ENCODE measurements at regions not wholly inside any gene's neighbourhood (a gene's known extent, or its start where the extent isn't known, plus 50 kb on each side); places are given as distances from the start of the nearest gene placed in this dataset.

DNA sequence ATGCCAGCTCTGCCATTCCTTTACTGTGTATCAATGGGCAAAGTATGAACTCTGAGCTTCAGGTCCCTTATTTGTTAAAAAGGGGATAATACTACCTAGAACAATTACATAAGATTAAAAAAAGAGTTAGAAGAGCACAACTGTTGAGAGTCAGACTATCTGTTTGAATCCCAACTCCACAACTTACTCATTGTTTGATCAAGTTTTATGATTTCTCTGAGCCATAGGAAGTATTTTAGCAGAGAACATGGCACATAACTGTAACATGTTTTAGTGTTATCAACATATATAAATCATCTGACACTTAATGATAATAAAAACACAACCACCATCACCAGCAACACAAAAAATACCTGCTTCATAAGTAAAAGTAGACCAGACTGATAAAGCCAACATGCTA lies 421.3 kb downstream of the ZFHX3 start:
- no peaks in the 10 kb centered on the region for H3K36me3 ChIP-seq (ENCODE audit: low read length)
- TF ChIP-seq EZH2phosphoT487 (conservative IDR thresholded peaks at IDR 0.05; ENCODE audit: low read length): no peak
- TF ChIP-seq, protein P1, sequence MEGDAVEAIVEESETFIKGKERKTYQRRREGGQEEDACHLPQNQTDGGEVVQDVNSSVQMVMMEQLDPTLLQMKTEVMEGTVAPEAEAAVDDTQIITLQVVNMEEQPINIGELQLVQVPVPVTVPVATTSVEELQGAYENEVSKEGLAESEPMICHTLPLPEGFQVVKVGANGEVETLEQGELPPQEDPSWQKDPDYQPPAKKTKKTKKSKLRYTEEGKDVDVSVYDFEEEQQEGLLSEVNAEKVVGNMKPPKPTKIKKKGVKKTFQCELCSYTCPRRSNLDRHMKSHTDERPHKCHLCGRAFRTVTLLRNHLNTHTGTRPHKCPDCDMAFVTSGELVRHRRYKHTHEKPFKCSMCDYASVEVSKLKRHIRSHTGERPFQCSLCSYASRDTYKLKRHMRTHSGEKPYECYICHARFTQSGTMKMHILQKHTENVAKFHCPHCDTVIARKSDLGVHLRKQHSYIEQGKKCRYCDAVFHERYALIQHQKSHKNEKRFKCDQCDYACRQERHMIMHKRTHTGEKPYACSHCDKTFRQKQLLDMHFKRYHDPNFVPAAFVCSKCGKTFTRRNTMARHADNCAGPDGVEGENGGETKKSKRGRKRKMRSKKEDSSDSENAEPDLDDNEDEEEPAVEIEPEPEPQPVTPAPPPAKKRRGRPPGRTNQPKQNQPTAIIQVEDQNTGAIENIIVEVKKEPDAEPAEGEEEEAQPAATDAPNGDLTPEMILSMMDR (IDR thresholded peaks at IDR 0.05; ENCODE audit: insufficient read depth, low read length, poor library complexity, severe bottlenecking): no peak
- H3K9ac ChIP-seq (ENCODE audit: low read length): no peak overlapping the region

DNA sequence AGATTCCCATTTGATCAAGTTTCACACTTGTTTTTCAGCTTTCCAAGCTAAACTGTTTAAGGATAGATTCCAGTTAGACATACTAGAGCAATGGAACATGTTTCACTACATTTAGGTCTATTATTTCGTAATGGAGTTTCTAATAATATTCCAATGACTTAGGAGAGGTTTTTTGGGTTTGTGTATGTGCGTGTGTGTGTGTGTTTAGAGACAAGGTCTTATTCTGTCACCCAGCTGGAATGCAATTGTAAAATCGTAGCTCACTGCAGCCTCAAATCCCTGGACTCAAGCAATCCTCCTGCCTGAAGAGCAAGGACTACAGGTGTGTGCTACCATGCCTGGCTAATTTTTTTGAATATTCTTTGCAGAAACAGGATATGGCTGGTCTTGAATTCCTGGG lies 426.3 kb downstream of the ZFHX3 start:
- TF ChIP-seq, protein P1 (IDR thresholded peaks at IDR 0.05; ENCODE audit: insufficient read depth, low read length, poor library complexity, severe bottlenecking): no peak
- TF ChIP-seq EZH2phosphoT487 (conservative IDR thresholded peaks at IDR 0.05; ENCODE audit: low read length): no peak
- H3K9me2 ChIP-seq (replicated peaks; ENCODE audit: insufficient read depth, low read length): no peaks in the 10 kb centered on the region
- no peaks in the 10 kb centered on the region for H3K27me3 ChIP-seq (ENCODE audit: low read length)
- no peak overlapping the region for H3K4me3 ChIP-seq (ENCODE audit: insufficient read depth, low read length, poor library complexity, severe bottlenecking)
- no peak overlapping the region for H3K4me2 ChIP-seq (ENCODE audit: low read depth, low read length, poor library complexity, severe bottlenecking)
- no peaks in the 10 kb centered on the region for H3F3A ChIP-seq (ENCODE audit: insufficient read depth)
- no peaks in the 10 kb centered on the region for H3K36me3 ChIP-seq (ENCODE audit: low read length)
- no peaks in the 10 kb centered on the region for H3K9me3 ChIP-seq (ENCODE audit: insufficient read depth, low read length)
- no peak overlapping the region for H3K9ac ChIP-seq (ENCODE audit: low read length)
- no peaks in the 10 kb centered on the region for H3K79me2 ChIP-seq (ENCODE audit: insufficient read depth, low read length)
- 0 out of 2 replicates have a peak, but pooled peaks cover 12% of the 10 kb centered on the region for H4K20me1 ChIP-seq (ENCODE audit: low read depth, low read length)
- H2AFZ ChIP-seq (ENCODE audit: low read depth, low read length, severe bottlenecking): no peak overlapping the region
- no peak overlapping the region for H3K27ac ChIP-seq (ENCODE audit: low read depth, low read length)

More for the DNA sequence above, 421.3 kb downstream of the ZFHX3 start:
- no peak overlapping the region for H3K27ac ChIP-seq (ENCODE audit: low read depth, low read length)
- no peaks in the 10 kb centered on the region for H3K9me3 ChIP-seq (ENCODE audit: insufficient read depth, low read length)
- no peak overlapping the region for H3K4me3 ChIP-seq (ENCODE audit: insufficient read depth, low read length, poor library complexity, severe bottlenecking)
- H3K79me2 ChIP-seq (ENCODE audit: insufficient read depth, low read length): no peaks in the 10 kb centered on the region
- no peaks in the 10 kb centered on the region for H3K27me3 ChIP-seq (ENCODE audit: low read length)
- H2AFZ ChIP-seq (ENCODE audit: low read depth, low read length, severe bottlenecking): no peak overlapping the region
- H3F3A ChIP-seq (ENCODE audit: insufficient read depth): no peaks in the 10 kb centered on the region
- no peak overlapping the region for H3K4me2 ChIP-seq (ENCODE audit: low read depth, low read length, poor library complexity, severe bottlenecking)
- H4K20me1 ChIP-seq (ENCODE audit: low read depth, low read length): no peaks in the 10 kb centered on the region
- H3K9me2 ChIP-seq (replicated peaks; ENCODE audit: insufficient read depth, low read length): no peaks in the 10 kb centered on the region

- TF ChIP-seq, protein P1 (IDR thresholded peaks at IDR 0.05; ENCODE audit: insufficient read depth, low read length, poor library complexity, severe bottlenecking): no peak
- TF ChIP-seq EZH2phosphoT487 (conservative IDR thresholded peaks at IDR 0.05; ENCODE audit: low read length): no peak
- no peak overlapping the region for H3K4me2 ChIP-seq (ENCODE audit: low read depth, low read length, poor library complexity, severe bottlenecking)
- H2AFZ ChIP-seq (ENCODE audit: low read depth, low read length, severe bottlenecking): no peak overlapping the region
These were observed 427.1 kb downstream of the ZFHX3 start for GRCh38 chr16:72620853-72621252.

More at GRCh38 chr16:72620853-72621252, 427.1 kb downstream of the ZFHX3 start:
- no peaks in the 10 kb centered on the region for H3K36me3 ChIP-seq (ENCODE audit: low read length)
- H3K79me2 ChIP-seq (ENCODE audit: insufficient read depth, low read length): no peaks in the 10 kb centered on the region
- H3K27me3 ChIP-seq (ENCODE audit: low read length): no peaks in the 10 kb centered on the region
- no peaks in the 10 kb centered on the region for H3F3A ChIP-seq (ENCODE audit: insufficient read depth)
- no peak overlapping the region for H3K9ac ChIP-seq (ENCODE audit: low read length)
- 0 out of 2 replicates have a peak, but pooled peaks cover 12% of the 10 kb centered on the region for H4K20me1 ChIP-seq (ENCODE audit: low read depth, low read length)
- H3K9me2 ChIP-seq (replicated peaks; ENCODE audit: insufficient read depth, low read length): no peaks in the 10 kb centered on the region
- no peak overlapping the region for H3K4me3 ChIP-seq (ENCODE audit: insufficient read depth, low read length, poor library complexity, severe bottlenecking)
- no peaks in the 10 kb centered on the region for H3K9me3 ChIP-seq (ENCODE audit: insufficient read depth, low read length)
- H3K27ac ChIP-seq (ENCODE audit: low read depth, low read length): no peak overlapping the region
